Liver (tissue), 8 donors: ENCODE measurements at regions not wholly inside any gene's neighbourhood (a gene's known extent, or its start where the extent isn't known, plus 50 kb on each side); places are given as distances from the start of the nearest gene placed in this dataset.

ENCODE experiments used
- DNase-seq: peaks from one replicate; pipeline ENCODE4 v3.0.0-alpha.2; 2017; ENCODE audit warnings: low spot score
- H3K27ac ChIP-seq, 2 donors: one replicate each; pipeline ENCODE4 v1.7.0; 2013; ENCODE audit warnings: inconsistent platforms in 2 of 2, low read length in 2 of 2, control low read depth in 1 of 2, low read depth in 1 of 2, mild to moderate bottlenecking in 1 of 2
- H3K27me3 ChIP-seq, 4 donors: one replicate each; pipeline versions ENCODE4 v1.6.1 to v1.7.0; 2013; ENCODE audit warnings: low read length in 3 of 4, inconsistent platforms in 1 of 4, mild to moderate bottlenecking in 1 of 4, moderate library complexity in 1 of 4; ENCODE audit not compliant: control insufficient read depth in 4 of 4, insufficient read depth in 4 of 4
- H3K36me3 ChIP-seq, 4 donors: one replicate each; pipeline versions ENCODE4 v1.6.1 to v1.7.0; 2013; ENCODE audit warnings: low read length in 3 of 4, mild to moderate bottlenecking in 3 of 4, low read depth in 1 of 4, moderate library complexity in 1 of 4; ENCODE audit not compliant: control insufficient read depth in 4 of 4, insufficient read depth in 3 of 4
- H3K4me1 ChIP-seq, 4 donors: one replicate each; pipeline versions ENCODE4 v1.6.1 to v1.7.0; 2013; ENCODE audit warnings: low read length in 3 of 4, mild to moderate bottlenecking in 3 of 4, moderate library complexity in 1 of 4; ENCODE audit not compliant: control insufficient read depth in 4 of 4, insufficient read depth in 4 of 4
- H3K4me3 ChIP-seq, 3 donors: one replicate each; pipeline versions ENCODE4 v1.6.1 to v1.7.0; 2013; ENCODE audit warnings: low read length in 3 of 3, control low read depth in 1 of 3, low read depth in 1 of 3, mild to moderate bottlenecking in 1 of 3
- H3K9ac ChIP-seq, 2 donors: one replicate each; pipeline ENCODE4 v1.7.0; 2013; ENCODE audit warnings: low read length in 2 of 2, mild to moderate bottlenecking in 2 of 2, moderate library complexity in 2 of 2, control low read depth in 1 of 2, low read depth in 1 of 2
- H3K9me3 ChIP-seq, 4 donors: one replicate each; pipeline versions ENCODE4 v1.6.1 to v1.7.0; 2013; ENCODE audit warnings: low read length in 3 of 4; ENCODE audit not compliant: control insufficient read depth in 4 of 4
- EGR1 ChIP-seq, 2 donors: IDR thresholded peaks; 2 replicates each; pipeline ENCODE4 v1.6.1; 2016 to 2018; ENCODE audit warnings: antibody characterized with exemption in 2 of 2, low read depth in 2 of 2
- FOXA1 ChIP-seq: IDR thresholded peaks from 2 replicates; pipeline ENCODE4 v1.6.1; 2016; ENCODE audit warnings: antibody characterized with exemption
- FOXA2 ChIP-seq: IDR thresholded peaks from 2 replicates; pipeline ENCODE4 v1.6.1; 2016; ENCODE audit warnings: antibody characterized with exemption
- GABPA ChIP-seq, 2 donors: IDR thresholded peaks in 1 of 2; conservative IDR thresholded peaks in 1 of 2; 2 replicates each; pipeline ENCODE4 v1.6.1; 2016; ENCODE audit warnings: antibody characterized with exemption in 2 of 2, mild to moderate bottlenecking in 1 of 2, moderate library complexity in 1 of 2
- HNF4A ChIP-seq, 2 donors: conservative IDR thresholded peaks; 2 replicates each; pipeline ENCODE4 v1.6.1; 2016; ENCODE audit warnings: antibody characterized with exemption in 2 of 2, mild to moderate bottlenecking in 2 of 2
- HNF4G ChIP-seq: IDR thresholded peaks from 2 replicates; pipeline ENCODE4 v1.6.1; 2016; ENCODE audit warnings: antibody characterized with exemption
- JUND ChIP-seq, 2 donors: IDR thresholded peaks; 2 replicates each; pipeline ENCODE4 v1.6.1; 2016; ENCODE audit warnings: antibody characterized with exemption in 2 of 2
- NR2F2 ChIP-seq: IDR thresholded peaks from 2 replicates; pipeline ENCODE4 v1.6.1; 2016; ENCODE audit warnings: antibody characterized with exemption
- RAD21 ChIP-seq, 2 donors: IDR thresholded peaks; 2 replicates each; pipeline ENCODE4 v1.6.1; 2016; ENCODE audit warnings: antibody characterized with exemption in 2 of 2, mild to moderate bottlenecking in 2 of 2
- RXRA ChIP-seq, 2 donors: IDR thresholded peaks; 2 replicates each; pipeline ENCODE4 v1.6.1; 2017 to 2018; ENCODE audit warnings: antibody characterized with exemption in 2 of 2, mild to moderate bottlenecking in 1 of 2
- SP1 ChIP-seq: IDR thresholded peaks from 2 replicates; pipeline ENCODE4 v1.6.1; 2018; ENCODE audit warnings: antibody characterized with exemption, mild to moderate bottlenecking
- TAF1 ChIP-seq: conservative IDR thresholded peaks from 2 replicates; pipeline ENCODE4 v1.6.1; 2016; ENCODE audit warnings: antibody characterized with exemption, mild to moderate bottlenecking
- YY1 ChIP-seq: IDR thresholded peaks from 2 replicates; pipeline ENCODE4 v1.6.1; 2016; ENCODE audit warnings: antibody characterized with exemption, mild to moderate bottlenecking
- WGBS: extraction: QIAGEN DNeasy Blood & Tissue Kit; methylation state at CpG from one replicate; pipeline ENCODE4 v1.1.7; 2013; 5-methylcytosine and 5-hydroxymethylcytosine counted together
- TF ChIP-seq, protein P1 (sequence below): IDR thresholded peaks from 2 replicates; pipeline ENCODE4 v1.6.1; 2016; ENCODE audit warnings: antibody characterized with exemption
- TF ChIP-seq, protein P2 (sequence below): IDR thresholded peaks from 2 replicates; pipeline ENCODE4 v1.6.1; 2016; ENCODE audit warnings: antibody characterized with exemption
- TF ChIP-seq, protein P3 (sequence below): fragments of 150-350 bp; IDR thresholded peaks from 2 replicates; pipeline ENCODE4 v1.5.1; 2017; ENCODE audit warnings: improper control_type of control experiment, low read depth, low read length; ENCODE audit not compliant: missing input control
- TF ChIP-seq, protein P4 (sequence below): IDR thresholded peaks from 2 replicates; pipeline ENCODE4 v1.6.1; 2016; ENCODE audit warnings: antibody characterized with exemption, mild to moderate bottlenecking
- TF ChIP-seq, protein P5 (sequence below): IDR thresholded peaks from 2 replicates; pipeline ENCODE4 v1.6.1; 2016; ENCODE audit warnings: antibody characterized with exemption
- donor health status: healthy.
- donor health status: healthy.
- donor health status: healthy.
- donor health status: healthy.
- donor health status: healthy.

DNA sequence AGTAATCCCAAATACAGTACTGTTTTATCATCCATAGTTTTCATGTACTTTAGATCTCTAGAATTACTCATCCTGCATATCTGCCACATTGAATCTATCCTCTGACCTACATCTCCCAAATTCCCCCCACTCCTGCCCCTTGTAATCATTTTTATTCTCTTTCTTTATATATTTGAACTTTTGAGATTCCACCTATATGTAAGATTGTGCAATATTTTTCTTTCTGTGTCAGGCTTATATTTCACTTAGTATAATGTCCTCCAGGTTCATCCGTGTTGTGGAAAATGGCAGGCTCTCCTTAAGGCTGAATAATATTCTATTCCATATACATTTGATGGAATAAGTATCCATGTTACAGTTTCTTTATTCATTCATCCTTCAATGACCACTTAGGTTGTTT is 640.4 kb downstream of the POM121L12 start:
- Histone ChIP-seq H3K27ac (no peak overlapping the region), H3K27me3 (no peaks in the 10 kb centered on the region), H3K9me3 (no peaks in the 10 kb centered on the region), H3K36me3 (no peaks in the 10 kb centered on the region), H3K4me3 (no peak overlapping the region), H3K9ac (no peak overlapping the region), H3K4me1 (no peaks in the 10 kb centered on the region)
- 95% methylated on average over 1 of the region's 1 CpG for WGBS
- no peak for DNase-seq
- TF ChIP-seq FOXA1: no peak
- TF ChIP-seq NR2F2: no peak
- TF ChIP-seq HNF4A (conservative IDR thresholded peaks at IDR 0.05): no peak
- TF ChIP-seq, protein P1, sequence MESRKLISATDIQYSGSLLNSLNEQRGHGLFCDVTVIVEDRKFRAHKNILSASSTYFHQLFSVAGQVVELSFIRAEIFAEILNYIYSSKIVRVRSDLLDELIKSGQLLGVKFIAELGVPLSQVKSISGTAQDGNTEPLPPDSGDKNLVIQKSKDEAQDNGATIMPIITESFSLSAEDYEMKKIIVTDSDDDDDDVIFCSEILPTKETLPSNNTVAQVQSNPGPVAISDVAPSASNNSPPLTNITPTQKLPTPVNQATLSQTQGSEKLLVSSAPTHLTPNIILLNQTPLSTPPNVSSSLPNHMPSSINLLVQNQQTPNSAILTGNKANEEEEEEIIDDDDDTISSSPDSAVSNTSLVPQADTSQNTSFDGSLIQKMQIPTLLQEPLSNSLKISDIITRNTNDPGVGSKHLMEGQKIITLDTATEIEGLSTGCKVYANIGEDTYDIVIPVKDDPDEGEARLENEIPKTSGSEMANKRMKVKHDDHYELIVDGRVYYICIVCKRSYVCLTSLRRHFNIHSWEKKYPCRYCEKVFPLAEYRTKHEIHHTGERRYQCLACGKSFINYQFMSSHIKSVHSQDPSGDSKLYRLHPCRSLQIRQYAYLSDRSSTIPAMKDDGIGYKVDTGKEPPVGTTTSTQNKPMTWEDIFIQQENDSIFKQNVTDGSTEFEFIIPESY: no peak
- TF ChIP-seq FOXA2: no peak
- TF ChIP-seq, protein P2, sequence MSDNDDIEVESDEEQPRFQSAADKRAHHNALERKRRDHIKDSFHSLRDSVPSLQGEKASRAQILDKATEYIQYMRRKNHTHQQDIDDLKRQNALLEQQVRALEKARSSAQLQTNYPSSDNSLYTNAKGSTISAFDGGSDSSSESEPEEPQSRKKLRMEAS: no peak

DNA sequence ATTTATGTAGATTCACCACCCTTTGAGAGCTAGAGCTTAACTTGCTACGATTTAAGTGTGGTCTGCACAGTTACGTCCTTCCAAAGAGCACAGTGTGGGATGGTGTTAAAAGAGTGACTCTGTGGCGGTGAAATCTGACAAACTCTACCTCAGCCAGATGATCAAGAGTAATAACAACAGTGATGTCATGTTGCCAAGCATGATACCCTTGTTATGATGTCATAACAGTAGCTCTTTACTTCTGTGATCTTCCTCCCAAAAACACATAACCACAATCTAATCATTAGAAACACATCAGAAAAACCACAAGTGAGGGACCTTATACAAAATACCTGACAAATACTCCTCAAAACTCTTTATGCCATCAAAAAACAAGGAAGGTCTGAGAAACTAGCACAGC is 649.3 kb downstream of the POM121L12 start:
- H3K9ac ChIP-seq: no peak overlapping the region
- H3K9me3 ChIP-seq: no peaks in the 10 kb centered on the region
- H3K4me3 ChIP-seq: no peak overlapping the region
- no peak for DNase-seq
- no peaks in the 10 kb centered on the region for H3K4me1 ChIP-seq
- H3K36me3 ChIP-seq: no peaks in the 10 kb centered on the region
- H3K27me3 ChIP-seq: no peaks in the 10 kb centered on the region
- WGBS: 68% methylated on average over 3 of the region's 3 CpGs
- H3K27ac ChIP-seq: no peak overlapping the region
- no peak for TF ChIP-seq HNF4G
- TF ChIP-seq HNF4A (conservative IDR thresholded peaks at IDR 0.05): no peak
- no peak for TF ChIP-seq SP1

DNA sequence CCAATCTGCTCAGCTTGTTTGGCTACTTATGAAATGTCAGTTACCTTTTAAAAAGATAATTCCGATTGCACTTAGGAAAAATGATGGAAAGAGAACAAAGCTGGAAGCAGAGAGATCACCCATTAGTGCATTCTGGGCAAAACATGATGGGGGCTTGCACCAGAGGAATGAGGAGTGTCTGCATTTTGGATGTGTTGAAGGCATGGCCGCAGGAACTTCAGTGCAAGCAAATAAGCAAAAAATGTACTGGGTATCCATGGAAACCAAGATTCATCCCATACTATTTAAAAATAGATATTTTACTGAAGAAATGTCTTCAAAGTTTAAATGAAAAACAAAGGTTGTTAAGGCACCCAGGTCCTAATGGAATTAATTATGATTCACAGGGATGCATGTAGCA is 655.0 kb downstream of the POM121L12 start:
- no peaks in the 10 kb centered on the region for H3K9me3 ChIP-seq
- DNase-seq: no peak
- TF ChIP-seq SP1: no peak
- no peak for TF ChIP-seq EGR1 (IDR thresholded peaks at IDR 0.05; ENCODE audit: low read depth in 2 of 2)
- no peak for TF ChIP-seq FOXA2
- TF ChIP-seq, protein P3, sequence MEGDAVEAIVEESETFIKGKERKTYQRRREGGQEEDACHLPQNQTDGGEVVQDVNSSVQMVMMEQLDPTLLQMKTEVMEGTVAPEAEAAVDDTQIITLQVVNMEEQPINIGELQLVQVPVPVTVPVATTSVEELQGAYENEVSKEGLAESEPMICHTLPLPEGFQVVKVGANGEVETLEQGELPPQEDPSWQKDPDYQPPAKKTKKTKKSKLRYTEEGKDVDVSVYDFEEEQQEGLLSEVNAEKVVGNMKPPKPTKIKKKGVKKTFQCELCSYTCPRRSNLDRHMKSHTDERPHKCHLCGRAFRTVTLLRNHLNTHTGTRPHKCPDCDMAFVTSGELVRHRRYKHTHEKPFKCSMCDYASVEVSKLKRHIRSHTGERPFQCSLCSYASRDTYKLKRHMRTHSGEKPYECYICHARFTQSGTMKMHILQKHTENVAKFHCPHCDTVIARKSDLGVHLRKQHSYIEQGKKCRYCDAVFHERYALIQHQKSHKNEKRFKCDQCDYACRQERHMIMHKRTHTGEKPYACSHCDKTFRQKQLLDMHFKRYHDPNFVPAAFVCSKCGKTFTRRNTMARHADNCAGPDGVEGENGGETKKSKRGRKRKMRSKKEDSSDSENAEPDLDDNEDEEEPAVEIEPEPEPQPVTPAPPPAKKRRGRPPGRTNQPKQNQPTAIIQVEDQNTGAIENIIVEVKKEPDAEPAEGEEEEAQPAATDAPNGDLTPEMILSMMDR: no peak
- no peak for TF ChIP-seq HNF4A (conservative IDR thresholded peaks at IDR 0.05)
- TF ChIP-seq, protein P4, sequence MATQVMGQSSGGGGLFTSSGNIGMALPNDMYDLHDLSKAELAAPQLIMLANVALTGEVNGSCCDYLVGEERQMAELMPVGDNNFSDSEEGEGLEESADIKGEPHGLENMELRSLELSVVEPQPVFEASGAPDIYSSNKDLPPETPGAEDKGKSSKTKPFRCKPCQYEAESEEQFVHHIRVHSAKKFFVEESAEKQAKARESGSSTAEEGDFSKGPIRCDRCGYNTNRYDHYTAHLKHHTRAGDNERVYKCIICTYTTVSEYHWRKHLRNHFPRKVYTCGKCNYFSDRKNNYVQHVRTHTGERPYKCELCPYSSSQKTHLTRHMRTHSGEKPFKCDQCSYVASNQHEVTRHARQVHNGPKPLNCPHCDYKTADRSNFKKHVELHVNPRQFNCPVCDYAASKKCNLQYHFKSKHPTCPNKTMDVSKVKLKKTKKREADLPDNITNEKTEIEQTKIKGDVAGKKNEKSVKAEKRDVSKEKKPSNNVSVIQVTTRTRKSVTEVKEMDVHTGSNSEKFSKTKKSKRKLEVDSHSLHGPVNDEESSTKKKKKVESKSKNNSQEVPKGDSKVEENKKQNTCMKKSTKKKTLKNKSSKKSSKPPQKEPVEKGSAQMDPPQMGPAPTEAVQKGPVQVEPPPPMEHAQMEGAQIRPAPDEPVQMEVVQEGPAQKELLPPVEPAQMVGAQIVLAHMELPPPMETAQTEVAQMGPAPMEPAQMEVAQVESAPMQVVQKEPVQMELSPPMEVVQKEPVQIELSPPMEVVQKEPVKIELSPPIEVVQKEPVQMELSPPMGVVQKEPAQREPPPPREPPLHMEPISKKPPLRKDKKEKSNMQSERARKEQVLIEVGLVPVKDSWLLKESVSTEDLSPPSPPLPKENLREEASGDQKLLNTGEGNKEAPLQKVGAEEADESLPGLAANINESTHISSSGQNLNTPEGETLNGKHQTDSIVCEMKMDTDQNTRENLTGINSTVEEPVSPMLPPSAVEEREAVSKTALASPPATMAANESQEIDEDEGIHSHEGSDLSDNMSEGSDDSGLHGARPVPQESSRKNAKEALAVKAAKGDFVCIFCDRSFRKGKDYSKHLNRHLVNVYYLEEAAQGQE: no peak
- TF ChIP-seq NR2F2: no peak
- TF ChIP-seq RAD21 (IDR thresholded peaks at IDR 0.05): no peak
- no peak for TF ChIP-seq GABPA (IDR thresholded peaks at IDR 0.05 in 1 of 2, conservative IDR thresholded peaks at IDR 0.05 in 1 of 2)
- TF ChIP-seq RXRA (IDR thresholded peaks at IDR 0.05): no peak
- no peak for TF ChIP-seq JUND (IDR thresholded peaks at IDR 0.05)
- TF ChIP-seq HNF4G: no peak
- no peak for TF ChIP-seq TAF1
- TF ChIP-seq, protein P1: no peak
- no peak for TF ChIP-seq YY1
- TF ChIP-seq, protein P5, sequence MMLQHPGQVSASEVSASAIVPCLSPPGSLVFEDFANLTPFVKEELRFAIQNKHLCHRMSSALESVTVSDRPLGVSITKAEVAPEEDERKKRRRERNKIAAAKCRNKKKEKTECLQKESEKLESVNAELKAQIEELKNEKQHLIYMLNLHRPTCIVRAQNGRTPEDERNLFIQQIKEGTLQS: no peak
- TF ChIP-seq, protein P2: no peak
- WGBS: 80% methylated on average over 2 of the region's 2 CpGs
- H3K27me3 ChIP-seq: no peaks in the 10 kb centered on the region
- H3K36me3 ChIP-seq: no peaks in the 10 kb centered on the region
- no peak overlapping the region for H3K27ac ChIP-seq
- no peak overlapping the region for H3K4me3 ChIP-seq
- H3K4me1 ChIP-seq: no peaks in the 10 kb centered on the region
- H3K9ac ChIP-seq: no peak overlapping the region
